IPS-18a (cell line): ENCODE measurements at regions not wholly inside any gene's neighbourhood (a gene's known extent, or its start where the extent isn't known, plus 50 kb on each side); places are given as distances from the start of the nearest gene placed in this dataset.

Experiments
- H3K27ac ChIP-seq: one replicate; pipeline ENCODE4 v1.5.1; 2013; ENCODE audit warnings: low read length
- H3K27me3 ChIP-seq: one replicate; pipeline ENCODE4 v1.6.1; 2013; ENCODE audit warnings: mild to moderate bottlenecking, low read length; ENCODE audit not compliant: control insufficient read depth, insufficient read depth
- H3K36me3 ChIP-seq: one replicate; pipeline ENCODE4 v1.6.1; 2013; ENCODE audit warnings: low read depth, low read length; ENCODE audit not compliant: control insufficient read depth
- H3K4me1 ChIP-seq: one replicate; pipeline ENCODE4 v1.6.1; 2013; ENCODE audit warnings: low read depth, low read length; ENCODE audit not compliant: control insufficient read depth
- H3K4me3 ChIP-seq: one replicate; pipeline ENCODE4 v1.5.1; 2013; ENCODE audit warnings: low read length
- H3K9ac ChIP-seq: one replicate; pipeline ENCODE4 v1.6.1; 2013; ENCODE audit warnings: mild to moderate bottlenecking, low read length, moderate library complexity
- H3K9me3 ChIP-seq: one replicate; pipeline ENCODE4 v1.6.1; 2013; ENCODE audit warnings: low read depth, low read length; ENCODE audit not compliant: control insufficient read depth

DNA sequence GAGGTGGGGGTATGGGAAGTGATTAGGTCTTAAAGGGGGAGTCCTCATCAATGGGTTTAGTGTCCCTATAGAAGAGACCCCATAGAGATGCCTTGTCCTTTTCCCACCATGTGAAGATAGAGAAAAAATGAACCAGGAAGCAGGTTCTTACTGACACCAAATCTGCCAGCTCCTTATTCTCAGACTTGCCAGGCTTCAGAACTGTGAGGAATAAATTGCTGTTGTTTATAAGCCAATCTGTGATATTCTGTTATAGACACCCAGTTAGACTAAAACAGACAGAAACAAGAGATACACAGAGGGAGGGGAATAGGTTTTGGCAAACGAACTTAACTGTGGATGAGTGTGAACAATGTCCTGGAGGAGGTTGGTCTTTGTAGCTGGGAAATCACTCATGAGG is 381.4 kb downstream of the ADRA2A start:
- H3K9ac ChIP-seq: no peak overlapping the region

DNA sequence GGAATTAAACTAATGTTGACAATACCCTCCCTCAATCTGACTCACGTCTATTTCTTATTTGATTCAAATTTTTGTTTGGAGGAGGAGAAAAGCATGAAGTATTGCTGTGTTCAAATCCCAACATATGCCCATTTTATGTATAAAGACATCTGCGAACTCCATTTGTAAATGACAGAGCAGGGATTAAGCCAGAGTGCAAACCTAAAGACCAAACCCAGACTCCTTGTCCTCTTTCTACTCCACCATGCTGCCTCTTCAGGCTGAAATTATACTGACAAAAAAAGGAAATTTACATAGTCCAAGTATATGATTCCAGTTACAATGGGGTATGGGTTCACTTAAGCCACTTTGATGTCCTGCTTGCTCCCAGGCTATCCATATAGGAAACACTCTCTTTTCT is 383.1 kb downstream of the ADRA2A start:
- H3K36me3 ChIP-seq: no peaks in the 10 kb centered on the region
- no peaks in the 10 kb centered on the region for H3K27me3 ChIP-seq
- H3K4me1 ChIP-seq: no peaks in the 10 kb centered on the region
- peaks cover 3% of the 10 kb centered on the region for H3K9me3 ChIP-seq
- no peak overlapping the region for H3K4me3 ChIP-seq
- H3K27ac ChIP-seq: no peak overlapping the region
- no peak overlapping the region for H3K9ac ChIP-seq

More for the DNA sequence above, 381.4 kb downstream of the ADRA2A start:
- Histone ChIP-seq H3K27me3 (no peaks in the 10 kb centered on the region), H3K27ac (no peak overlapping the region), H3K36me3 (no peaks in the 10 kb centered on the region), H3K4me1 (no peaks in the 10 kb centered on the region), H3K4me3 (no peak overlapping the region), H3K9me3 (peaks cover 3% of the 10 kb centered on the region)

DNA sequence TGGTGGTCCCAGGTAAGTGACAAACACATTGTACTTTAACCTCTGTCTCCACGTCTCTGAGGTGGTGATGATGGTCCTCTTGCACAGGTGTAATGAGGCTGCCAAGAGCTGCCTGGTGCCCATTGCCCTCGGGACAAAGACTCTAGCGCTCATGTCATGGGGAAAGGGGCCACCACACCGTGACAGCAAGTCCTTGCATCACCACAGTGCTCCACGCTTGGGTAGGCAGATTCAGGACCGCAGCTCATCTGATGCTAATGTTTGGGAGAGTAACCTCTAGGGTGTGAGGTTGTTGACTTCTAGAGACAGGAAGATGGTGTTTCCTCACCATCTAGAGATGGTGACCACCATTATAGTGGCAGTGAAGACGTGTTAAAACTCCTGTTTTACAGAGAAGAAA is 395.6 kb downstream of the ADRA2A start:
- Histone ChIP-seq H3K27ac (no peak overlapping the region), H3K36me3 (no peaks in the 10 kb centered on the region), H3K4me3 (no peak overlapping the region), H3K4me1 (no peaks in the 10 kb centered on the region), H3K27me3 (no peaks in the 10 kb centered on the region), H3K9me3 (no peaks in the 10 kb centered on the region), H3K9ac (no peak overlapping the region)

GRCh38 chr10:111473361-111473760 is 396.5 kb downstream of the ADRA2A start:
- no peaks in the 10 kb centered on the region for H3K4me1 ChIP-seq
- H3K9ac ChIP-seq: no peak overlapping the region
- no peaks in the 10 kb centered on the region for H3K27me3 ChIP-seq
- H3K36me3 ChIP-seq: no peaks in the 10 kb centered on the region
- no peak overlapping the region for H3K27ac ChIP-seq
- no peak overlapping the region for H3K4me3 ChIP-seq
- H3K9me3 ChIP-seq: no peaks in the 10 kb centered on the region

DNA sequence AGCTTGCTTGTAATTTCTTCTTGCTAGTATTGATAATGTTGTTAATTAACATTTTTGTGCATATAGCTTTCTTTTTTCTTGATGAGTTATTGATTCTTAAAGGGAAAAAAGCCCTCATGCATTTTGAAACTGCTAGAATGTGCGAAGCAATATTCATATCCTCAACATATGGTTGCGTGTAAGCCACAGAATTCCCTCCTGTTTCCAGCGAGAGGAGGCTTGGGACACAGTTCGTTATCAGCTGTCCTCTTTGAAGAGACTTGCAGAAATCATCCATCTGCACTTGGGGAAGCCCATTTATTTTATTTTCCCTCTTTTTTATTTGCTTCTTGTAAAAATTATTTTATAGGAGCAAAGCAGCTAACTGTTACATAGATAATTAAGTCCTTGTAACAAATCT is 398.0 kb downstream of the ADRA2A start:
- no peaks in the 10 kb centered on the region for H3K36me3 ChIP-seq
- H3K27me3 ChIP-seq: no peaks in the 10 kb centered on the region
- no peak overlapping the region for H3K9ac ChIP-seq
- no peaks in the 10 kb centered on the region for H3K9me3 ChIP-seq
- no peak overlapping the region for H3K4me3 ChIP-seq
- H3K4me1 ChIP-seq: no peaks in the 10 kb centered on the region
- no peak overlapping the region for H3K27ac ChIP-seq

DNA sequence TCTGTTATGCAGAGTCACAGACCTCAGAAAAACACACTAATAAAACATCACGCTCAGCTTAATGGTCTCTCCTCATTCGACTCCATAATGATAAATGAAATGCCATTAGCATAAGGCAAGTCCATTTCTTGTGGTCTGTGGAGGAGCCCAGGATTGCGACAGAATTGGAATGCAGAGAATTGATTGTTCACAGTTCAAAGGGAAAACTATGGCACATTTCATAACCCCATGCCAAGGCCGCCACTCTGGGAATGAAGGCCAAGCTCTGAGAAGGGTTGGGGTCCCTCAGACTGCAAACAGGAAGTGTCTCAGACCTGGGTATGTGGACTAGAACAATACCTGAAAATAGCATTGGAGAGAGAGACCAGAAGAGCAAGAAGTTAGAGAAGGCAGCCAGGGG is 398.9 kb downstream of the ADRA2A start:
- no peaks in the 10 kb centered on the region for H3K4me1 ChIP-seq
- no peaks in the 10 kb centered on the region for H3K9me3 ChIP-seq
- no peaks in the 10 kb centered on the region for H3K36me3 ChIP-seq
- no peak overlapping the region for H3K9ac ChIP-seq
- H3K27ac ChIP-seq: no peak overlapping the region
- no peak overlapping the region for H3K4me3 ChIP-seq
- no peaks in the 10 kb centered on the region for H3K27me3 ChIP-seq

GRCh38 chr10:111478651-111479050 is 401.8 kb downstream of the ADRA2A start:
- no peak overlapping the region for H3K9ac ChIP-seq

GRCh38 chr10:111479966-111480365 is 403.1 kb downstream of the ADRA2A start:
- Histone ChIP-seq H3K4me3 (no peak overlapping the region), H3K4me1 (no peaks in the 10 kb centered on the region), H3K36me3 (no peaks in the 10 kb centered on the region), H3K27me3 (no peaks in the 10 kb centered on the region), H3K27ac (no peak overlapping the region), H3K9ac (no peak overlapping the region), H3K9me3 (no peaks in the 10 kb centered on the region)

More at GRCh38 chr10:111478651-111479050, 401.8 kb downstream of the ADRA2A start:
- no peaks in the 10 kb centered on the region for H3K27me3 ChIP-seq
- H3K27ac ChIP-seq: no peak overlapping the region
- H3K4me1 ChIP-seq: no peaks in the 10 kb centered on the region
- H3K9me3 ChIP-seq: no peaks in the 10 kb centered on the region
- H3K4me3 ChIP-seq: no peak overlapping the region
- no peaks in the 10 kb centered on the region for H3K36me3 ChIP-seq

DNA sequence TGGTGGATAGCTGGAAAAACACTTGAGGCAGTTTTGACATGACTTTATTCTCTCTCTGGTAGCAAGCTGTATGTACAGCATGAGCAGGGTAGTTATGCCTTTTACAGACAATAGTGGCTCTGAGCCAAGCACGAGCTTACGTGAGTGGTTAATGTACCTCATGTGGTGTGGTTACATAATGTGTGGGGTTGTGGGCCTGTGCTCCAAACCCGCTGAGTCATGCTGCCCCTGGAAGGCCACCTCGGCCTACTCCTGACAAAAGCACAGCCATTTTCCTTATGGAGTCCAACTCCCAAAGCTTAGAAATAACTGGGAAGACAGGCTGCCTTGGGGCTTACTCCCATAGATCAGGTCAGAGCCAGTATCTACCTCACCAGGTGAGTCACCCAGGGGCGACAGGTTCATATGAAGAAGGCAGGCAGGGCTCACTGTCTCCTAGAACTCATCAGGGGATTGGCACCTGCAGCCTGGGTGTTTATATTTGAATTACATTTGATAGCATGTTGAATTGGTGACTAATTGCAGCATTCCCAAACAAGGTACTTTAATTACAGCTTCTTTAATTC is 404.5 kb downstream of the ADRA2A start:
- Histone ChIP-seq H3K4me1 (no peaks in the 10 kb centered on the region), H3K4me3 (no peak overlapping the region), H3K9ac (no peak overlapping the region), H3K27me3 (no peaks in the 10 kb centered on the region), H3K27ac (no peak overlapping the region), H3K9me3 (no peaks in the 10 kb centered on the region), H3K36me3 (no peaks in the 10 kb centered on the region)

GRCh38 chr10:111481866-111482265 is 405.0 kb downstream of the ADRA2A start:
- Histone ChIP-seq H3K27me3 (no peaks in the 10 kb centered on the region), H3K27ac (no peak overlapping the region), H3K4me1 (no peaks in the 10 kb centered on the region), H3K9me3 (no peaks in the 10 kb centered on the region), H3K9ac (no peak overlapping the region), H3K4me3 (no peak overlapping the region), H3K36me3 (no peaks in the 10 kb centered on the region)

DNA sequence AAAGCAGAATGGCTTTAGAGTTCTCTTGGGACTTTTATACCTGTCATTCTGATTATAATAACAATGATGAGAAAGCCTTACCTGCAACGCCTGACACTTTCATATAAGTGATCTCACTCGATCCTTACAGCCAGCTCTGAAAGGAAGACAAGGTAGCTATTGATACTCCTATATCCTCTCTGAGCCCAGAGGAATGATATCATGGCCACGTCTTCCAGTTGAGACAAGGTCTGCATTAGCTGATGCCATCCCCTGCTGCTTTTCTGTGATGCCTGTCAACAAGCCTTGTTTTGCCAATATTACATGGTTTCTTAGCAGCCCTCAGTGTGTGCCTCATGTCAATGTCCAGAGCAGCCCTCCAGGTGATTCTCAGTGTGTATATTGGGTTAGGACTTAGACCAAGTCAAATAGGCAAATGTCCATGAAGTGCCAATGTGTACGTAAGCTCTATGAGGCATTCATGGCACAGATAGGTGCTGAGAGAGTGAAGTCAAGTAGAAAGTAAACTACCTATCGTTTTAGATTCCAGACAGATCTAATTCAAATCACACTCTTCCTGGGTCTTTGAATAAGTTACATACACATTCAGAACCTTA is 405.9 kb downstream of the ADRA2A start:
- Histone ChIP-seq H3K9ac (no peak overlapping the region), H3K4me3 (no peak overlapping the region), H3K9me3 (no peaks in the 10 kb centered on the region), H3K36me3 (no peaks in the 10 kb centered on the region), H3K27ac (no peak overlapping the region), H3K4me1 (no peaks in the 10 kb centered on the region), H3K27me3 (no peaks in the 10 kb centered on the region)

DNA sequence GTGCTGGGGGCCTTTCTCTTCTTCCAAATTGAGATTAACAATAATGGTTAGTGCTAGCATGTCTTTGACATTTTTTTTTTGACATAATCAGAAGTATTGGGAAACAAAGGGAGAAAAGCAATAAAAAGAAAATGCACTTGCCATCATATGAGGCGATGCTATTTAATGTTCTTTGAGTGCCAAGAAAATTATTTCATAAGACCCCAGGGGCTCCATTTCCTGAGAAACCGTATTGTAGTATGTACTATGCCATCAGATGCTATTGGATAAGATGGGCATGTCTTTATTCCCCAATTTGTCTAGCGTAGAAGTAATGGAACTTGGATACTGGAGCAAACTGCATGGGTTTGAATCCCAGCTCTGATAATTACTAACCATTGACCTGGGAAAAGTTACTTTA is 408.9 kb downstream of the ADRA2A start:
- Histone ChIP-seq H3K4me1 (no peaks in the 10 kb centered on the region), H3K36me3 (no peaks in the 10 kb centered on the region), H3K9me3 (peaks cover 18% of the 10 kb centered on the region), H3K27me3 (no peaks in the 10 kb centered on the region), H3K9ac (no peak overlapping the region), H3K27ac (no peak overlapping the region), H3K4me3 (no peak overlapping the region)
